H54 (cell line): ENCODE measurements at regions not wholly inside any gene's neighbourhood (a gene's known extent, or its start where the extent isn't known, plus 50 kb on each side); places are given as distances from the start of the nearest gene placed in this dataset.
A peak's percentile ranks its signal among the peaks of the same experiment; 100 is the strongest.

ENCODE experiments used
- DNase-seq: peaks from one replicate; pipeline ENCODE4 v3.0.0; 2011; ENCODE audit warnings: low spot score, mixed read lengths; ENCODE audit not compliant: insufficient read length
- FAIRE-seq: peaks from 3 replicates; lab custom pipeline; 2011; peaks lifted over from hg19 to GRCh38; lab: Jason Lieb, UNC
- POLR2A ChIP-seq: IDR thresholded peaks from 2 replicates; pipeline ENCODE4 v1.6.1; 2011; ENCODE audit warnings: low read depth, mild to moderate bottlenecking, low read length

DNA sequence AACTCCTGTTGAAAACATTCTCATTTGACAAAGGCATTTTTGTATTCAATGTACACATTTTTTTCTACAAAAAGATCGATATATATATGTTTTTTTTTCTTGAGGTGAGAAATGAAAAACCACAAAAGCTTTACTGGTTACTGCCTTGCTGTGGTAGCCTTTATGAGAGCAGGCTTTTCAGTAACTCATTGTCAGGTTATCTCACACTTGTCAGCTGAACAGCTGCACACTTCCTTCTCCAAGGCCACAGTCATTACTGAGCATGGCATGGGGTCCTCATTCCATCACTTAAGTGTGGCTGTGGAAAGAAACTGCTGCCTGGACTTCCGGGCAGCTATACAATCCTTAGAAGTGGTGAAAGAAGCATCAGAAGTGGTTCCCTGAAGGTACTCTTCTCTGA lies 169.3 kb upstream of the ZP4 start:
- FAIRE-seq: no peak
- TF ChIP-seq POLR2A: no peak
- DNase-seq: no peak

DNA sequence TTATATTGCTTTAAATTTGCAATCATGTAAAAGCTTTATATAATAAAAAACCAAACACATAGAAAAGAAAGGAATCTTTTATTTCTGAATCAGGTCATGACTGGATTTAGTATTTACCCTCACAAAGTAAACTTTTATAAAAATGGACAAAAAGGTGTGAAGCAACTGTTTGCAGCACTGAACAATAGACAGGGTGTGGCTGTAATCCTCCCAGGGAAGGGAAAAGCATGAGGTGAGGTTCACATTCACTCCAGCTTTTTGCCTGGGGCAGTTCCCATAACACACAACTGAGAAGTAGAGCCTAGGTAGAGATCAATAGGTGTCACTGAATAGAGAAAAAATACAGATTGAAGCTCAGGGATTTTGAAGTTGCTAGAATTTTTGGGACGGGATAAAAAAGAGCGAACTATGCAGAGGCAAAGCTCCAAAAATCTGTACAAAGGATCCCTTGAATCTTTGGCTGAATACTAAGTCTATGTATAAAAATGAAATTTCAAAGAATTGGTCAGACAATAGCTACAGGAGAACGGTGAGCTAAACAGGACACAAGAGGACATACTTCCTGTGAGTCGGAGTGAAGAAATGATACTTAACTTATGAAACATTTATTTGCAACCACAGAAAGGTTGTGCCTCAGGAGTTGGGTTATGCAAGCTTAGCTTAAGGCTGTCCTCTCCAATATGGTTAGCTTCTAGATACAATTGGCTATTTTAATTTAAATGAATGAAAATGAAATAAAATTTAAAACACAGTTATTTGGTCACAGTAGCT lies 162.0 kb upstream of the ZP4 start:
- FAIRE-seq (peak; percentile 20), DNase-seq (no peak)
- no peak for TF ChIP-seq POLR2A

DNA sequence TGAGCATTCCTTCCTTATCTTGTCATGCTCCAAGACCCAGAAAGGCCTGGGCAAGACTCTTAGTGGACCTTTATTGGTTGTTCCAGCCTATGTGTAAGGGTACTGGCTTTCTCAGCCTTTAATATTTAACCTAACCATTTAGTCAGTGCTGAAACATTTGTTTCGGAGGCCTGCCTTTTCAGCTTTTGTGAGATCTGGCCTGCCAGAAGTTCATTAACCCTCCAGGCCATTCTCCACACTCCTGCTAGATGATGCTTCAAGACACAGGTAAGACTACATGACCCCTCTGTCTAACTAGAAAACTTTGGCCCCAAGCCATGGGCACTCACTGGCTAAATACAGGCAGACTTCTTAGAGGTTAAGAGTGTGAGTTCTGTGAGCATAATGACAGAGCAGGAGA lies 138.4 kb upstream of the ZP4 start:
- no peak for DNase-seq
- TF ChIP-seq POLR2A: no peak
- no peak for FAIRE-seq

DNA sequence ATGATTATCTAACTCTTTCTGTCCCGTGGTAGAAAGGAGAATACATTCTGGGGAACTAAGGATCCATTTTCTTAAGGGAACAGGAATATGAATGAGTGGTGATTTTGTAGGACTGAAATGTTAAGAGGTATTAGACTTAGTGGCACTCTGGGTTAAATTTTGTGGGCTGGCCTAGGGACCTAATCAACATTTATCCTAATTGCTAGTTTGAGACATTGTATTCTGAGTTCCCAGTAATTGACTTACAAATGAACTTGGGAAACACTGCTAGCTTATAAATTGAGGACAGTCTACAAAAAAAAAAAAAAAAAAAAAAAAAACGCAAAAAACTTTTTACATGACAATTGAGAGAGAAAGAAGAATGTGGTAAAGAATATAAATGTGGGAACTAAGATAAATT lies 136.6 kb upstream of the ZP4 start:
- TF ChIP-seq POLR2A: no peak
- FAIRE-seq: no peak
- DNase-seq: no peak

DNA sequence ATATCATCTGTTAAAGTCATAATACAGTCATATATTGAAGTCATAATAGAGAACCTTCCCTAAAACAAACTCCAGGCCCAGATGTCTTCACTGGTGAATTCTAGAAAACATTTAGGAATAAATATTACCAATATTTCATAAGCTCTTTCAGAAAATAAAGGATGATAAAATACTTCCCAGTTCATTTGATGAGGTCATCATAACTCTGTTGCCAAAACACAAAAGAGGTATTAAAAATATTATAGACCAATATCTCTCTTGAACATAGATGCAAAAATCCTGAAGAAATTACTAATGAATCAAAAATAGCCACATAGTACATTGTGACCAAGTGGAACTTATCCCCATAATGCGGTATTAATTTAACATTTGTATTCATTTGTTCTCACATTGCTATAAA lies 132.4 kb upstream of the ZP4 start:
- FAIRE-seq: no peak
- no peak for TF ChIP-seq POLR2A

DNA sequence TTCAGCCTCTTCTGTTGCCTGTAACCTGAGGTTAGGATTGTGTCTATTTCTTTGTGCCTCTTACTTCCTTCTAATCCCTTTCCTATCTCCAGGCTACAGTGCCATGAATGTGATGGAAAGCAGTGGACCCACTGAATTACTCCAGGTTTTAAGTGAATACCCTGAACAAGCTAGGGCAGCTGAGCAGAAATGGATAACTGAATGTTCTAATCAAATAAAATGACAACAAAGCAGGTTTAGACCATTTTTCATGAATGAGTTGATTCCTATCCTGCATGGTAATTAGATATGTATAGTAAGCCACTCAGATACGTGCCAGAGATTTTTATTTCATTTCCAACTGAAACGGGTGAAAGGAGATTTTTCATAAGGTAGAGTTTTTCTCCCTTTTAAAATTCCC lies 127.5 kb upstream of the ZP4 start:
- no peak for FAIRE-seq
- DNase-seq: no peak
- TF ChIP-seq POLR2A: no peak

More for the DNA sequence above, 132.4 kb upstream of the ZP4 start:
- no peak for DNase-seq

DNA sequence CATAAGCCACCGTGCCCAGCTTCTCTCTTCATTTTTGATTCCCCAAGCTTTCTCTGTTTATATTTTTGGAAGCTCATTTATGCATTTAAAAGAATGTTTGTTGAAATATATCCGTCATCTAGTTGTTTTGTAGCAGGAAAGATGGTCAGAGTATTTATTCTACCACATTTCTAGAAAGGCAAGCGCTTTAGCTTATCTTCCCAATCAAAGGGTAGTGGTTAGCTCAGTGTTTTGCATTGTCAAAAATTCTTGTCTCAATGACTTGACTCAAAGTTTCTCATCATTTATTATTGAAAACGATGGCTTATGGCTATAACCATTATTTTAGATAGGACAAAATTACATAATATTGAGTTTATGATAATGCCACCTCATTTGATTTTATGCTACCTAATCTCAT lies 116.1 kb upstream of the ZP4 start:
- DNase-seq (no peak), FAIRE-seq (no peak)
- TF ChIP-seq POLR2A: no peak

DNA sequence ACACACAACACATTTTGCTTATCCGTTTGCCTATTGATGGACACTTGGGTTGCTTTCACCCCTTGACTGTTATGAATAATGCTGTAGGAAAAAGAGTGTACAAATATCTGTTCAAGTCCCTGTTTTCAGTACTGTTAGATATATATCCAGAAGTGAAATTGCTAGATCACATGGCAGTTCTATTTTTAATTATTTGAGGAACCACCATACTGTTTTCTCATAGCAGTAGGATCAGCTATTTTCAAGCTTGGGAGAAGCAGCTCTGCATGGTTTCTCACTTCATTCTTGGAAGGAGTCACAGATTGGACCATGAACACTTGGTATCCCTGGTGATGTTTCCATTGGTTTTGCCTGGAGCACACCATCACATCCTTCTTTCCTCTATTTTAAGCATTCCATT lies 114.4 kb upstream of the ZP4 start:
- no peak for TF ChIP-seq POLR2A
- DNase-seq (no peak), FAIRE-seq (no peak)

DNA sequence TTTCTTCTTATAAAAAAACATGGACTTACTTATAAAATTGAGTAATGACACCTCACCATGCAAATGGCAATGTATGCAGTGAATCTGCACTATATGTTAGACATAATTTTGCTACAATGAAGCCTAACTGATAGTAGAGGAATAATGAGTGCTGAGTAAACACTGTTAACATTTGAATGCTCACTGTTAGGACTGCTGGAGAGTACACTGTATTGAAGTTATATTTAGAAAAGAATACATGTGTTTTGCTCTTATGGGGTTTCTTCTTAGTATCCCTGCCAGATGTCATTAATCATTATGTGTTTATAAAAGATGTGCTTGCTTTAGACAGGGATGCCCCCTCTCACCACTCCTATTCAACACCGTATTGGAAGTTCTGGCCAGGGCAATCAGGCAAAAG lies 111.1 kb upstream of the ZP4 start:
- no peak for TF ChIP-seq POLR2A
- DNase-seq (no peak), FAIRE-seq (no peak)

DNA sequence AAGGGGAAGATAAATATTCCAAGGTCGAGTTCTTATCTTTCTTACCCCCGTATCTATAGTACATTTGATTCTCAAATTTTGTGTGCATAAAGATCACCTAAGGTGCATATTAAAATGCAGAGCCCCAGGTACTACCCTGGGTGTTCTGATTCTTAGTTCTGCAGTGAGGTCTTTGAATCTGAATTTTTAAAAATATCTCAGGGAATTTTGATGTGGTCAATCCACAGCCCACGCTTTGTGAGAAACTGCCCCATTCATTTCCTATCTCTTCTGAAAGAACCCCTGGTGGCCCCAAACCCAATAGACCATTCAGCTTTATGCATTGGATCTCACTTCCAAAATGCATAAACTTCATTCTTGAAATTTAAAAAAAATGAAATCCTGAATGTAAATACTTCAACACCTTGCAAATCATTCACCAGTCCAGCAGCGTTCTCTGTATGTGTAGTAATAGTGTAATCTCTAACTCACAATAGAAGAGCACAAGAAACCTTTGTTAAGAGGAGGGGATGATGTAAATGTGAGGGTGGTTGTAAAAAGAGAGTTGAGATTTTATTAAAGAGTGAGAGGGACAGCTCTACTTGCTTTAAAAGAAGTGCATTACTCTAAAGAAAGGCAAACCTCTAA lies 108.8 kb upstream of the ZP4 start:
- no peak for DNase-seq
- no peak for TF ChIP-seq POLR2A
- FAIRE-seq: no peak

DNA sequence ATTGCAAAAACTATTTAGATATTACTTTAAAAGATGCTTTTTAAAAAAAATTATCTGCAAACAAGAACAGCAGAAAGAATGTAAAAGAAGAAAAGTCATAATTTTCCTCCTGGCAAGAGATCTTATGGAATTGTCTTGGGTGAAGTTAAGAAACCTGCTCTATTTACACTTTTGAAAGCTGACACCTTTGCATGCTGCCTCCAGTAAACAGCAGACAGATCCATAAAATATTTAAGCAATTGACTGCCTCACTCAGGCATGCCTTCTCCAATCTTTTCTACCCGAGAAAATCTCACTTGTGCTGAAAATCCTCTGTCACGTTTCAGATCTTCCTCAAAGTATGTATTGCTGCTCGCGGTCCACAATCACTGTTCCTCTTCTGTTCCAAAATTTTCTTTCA lies 107.9 kb upstream of the ZP4 start:
- no peak for FAIRE-seq
- no peak for DNase-seq
- TF ChIP-seq POLR2A: no peak

DNA sequence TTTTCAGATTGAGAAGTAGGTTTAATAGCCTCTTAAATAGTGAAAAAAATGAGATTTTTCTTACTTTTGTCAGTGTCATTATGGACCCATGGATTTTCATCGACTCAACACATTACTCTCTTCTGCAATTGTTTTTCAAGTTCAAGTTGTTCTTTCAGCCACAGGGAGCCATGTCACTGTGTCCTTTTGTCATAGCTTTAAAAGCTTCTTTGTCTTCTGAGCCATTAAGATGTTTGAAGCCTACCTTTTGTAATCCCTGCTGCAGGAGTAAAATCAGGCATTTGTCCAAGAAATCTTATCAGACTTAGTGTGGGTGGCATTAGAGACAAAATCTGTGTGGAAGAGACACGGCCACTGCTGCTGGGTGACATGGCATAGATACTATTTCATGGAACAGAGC lies 92.8 kb upstream of the ZP4 start:
- FAIRE-seq (no peak), DNase-seq (no peak)
- no peak for TF ChIP-seq POLR2A

DNA sequence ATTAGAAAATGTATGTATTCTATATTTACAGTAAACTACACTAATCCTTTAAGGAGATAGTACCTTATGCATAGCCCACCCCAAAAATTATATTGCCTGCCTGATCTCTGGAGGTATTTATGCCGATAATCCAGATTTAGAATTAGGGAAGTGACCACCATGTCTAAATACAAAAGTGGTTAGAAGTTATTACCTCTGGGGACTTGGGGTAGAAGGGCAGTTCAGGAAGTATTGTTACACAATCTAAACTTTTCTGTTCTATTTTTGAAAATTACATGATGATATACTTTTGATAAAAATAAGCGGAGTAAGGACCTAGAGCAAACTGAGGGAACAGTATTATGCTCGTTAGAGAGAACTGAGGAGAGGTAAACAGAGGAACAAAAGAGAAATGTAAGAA lies 90.5 kb upstream of the ZP4 start:
- no peak for TF ChIP-seq POLR2A
- FAIRE-seq (no peak), DNase-seq (no peak)

DNA sequence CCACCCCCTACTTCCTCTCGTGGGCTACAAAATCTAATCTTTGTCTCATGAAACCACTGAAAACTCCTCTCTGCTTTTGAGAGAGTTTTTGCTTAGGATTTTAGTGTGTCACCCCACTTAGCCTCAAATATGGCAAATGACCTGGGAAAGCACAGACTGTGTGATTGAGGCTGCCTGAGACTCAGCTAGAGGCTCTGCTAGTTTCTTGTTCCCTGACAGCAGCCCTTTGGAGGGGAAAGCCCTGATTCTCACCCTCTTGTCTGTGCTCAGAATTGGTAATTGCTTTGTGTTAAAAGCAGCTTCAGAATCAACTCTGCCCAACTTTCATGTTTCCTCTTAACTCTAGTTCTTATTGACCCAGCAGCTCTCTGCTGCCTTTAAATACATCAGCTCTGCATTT lies 85.6 kb upstream of the ZP4 start:
- TF ChIP-seq POLR2A: no peak
- DNase-seq (no peak), FAIRE-seq (no peak)

DNA sequence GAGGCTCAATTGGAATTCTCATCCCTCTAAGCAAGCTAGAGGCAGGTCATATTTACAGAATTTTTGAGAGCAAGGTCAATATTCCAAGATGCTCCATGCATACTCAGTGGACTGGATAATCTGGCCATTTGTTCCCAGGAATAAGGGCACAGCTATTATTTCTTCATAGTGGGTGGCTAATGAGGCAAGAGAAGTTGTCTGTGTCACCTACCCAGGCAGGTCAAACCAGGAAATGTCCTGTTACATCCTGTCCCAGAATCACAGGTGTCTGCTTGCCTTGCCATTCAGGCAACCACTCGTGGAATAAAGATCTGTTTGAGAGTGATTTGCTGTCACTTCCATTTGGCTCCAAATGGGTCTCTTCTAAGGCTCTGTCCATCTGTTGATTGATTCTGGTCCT lies 85.2 kb upstream of the ZP4 start:
- FAIRE-seq: no peak
- TF ChIP-seq POLR2A: no peak

More for the DNA sequence above, 85.2 kb upstream of the ZP4 start:
- DNase-seq: no peak
